K562 (cell line): ENCODE measurements at regions not wholly inside any gene's neighbourhood (a gene's known extent, or its start where the extent isn't known, plus 50 kb on each side); places are given as distances from the start of the nearest gene placed in this dataset.

Source experiments
- ATAC-seq: fragments of 200-7000 bp; cut with Tn5 transposase; 3 replicates; pipeline ENCODE4 v1.9.1; 2020; ENCODE audit warnings: moderate library complexity
- BruUV-seq: library from RNA; stranded (reverse); fragments of 400-500 nt; replicated peaks from 2 replicates; lab custom pipeline; 2021; lab: Mats Ljungman, UMichigan
- CTCF ChIA-PET: fragments of 300-600 bp; formaldehyde crosslinking; extraction: SDS; loops from one replicate; lab custom pipeline; 2021; ENCODE audit warnings: low intra/inter-chr PET ratio; lab: Yijun Ruan, JAX
- POLR2A ChIA-PET: fragments of 300-600, 350-650 bp; sonication (Branson Sonifier 250); formaldehyde crosslinking; extraction: SDS; loops from one replicate; lab custom pipeline; 2021; ENCODE audit warnings: antibody characterized with exemption, inconsistent platforms; lab: Yijun Ruan, JAX
- DNase-seq, 4 experiments: peaks; one replicate each; pipeline versions ENCODE4 v3.0.0 to v3.0.0-alpha.2; 2011 to 2018; ENCODE audit warnings: low spot score in 3 of 4, mixed read lengths in 3 of 4; ENCODE audit errors: extremely low read depth in 1 of 4
- FAIRE-seq: peaks from 2 replicates; lab custom pipeline; 2011; peaks lifted over from hg19 to GRCh38; lab: Jason Lieb, UNC
- H2AFZ ChIP-seq: 2 replicates; pipeline ENCODE4 v1.6.0; 2011; ENCODE audit warnings: low read depth, low read length, control low read depth, inconsistent platforms
- H3K27ac ChIP-seq: fragments of 200-600 bp; 3 replicates; pipeline ENCODE4 v1.8.0; 2011; ENCODE audit warnings: low read depth, mild to moderate bottlenecking, control low read depth, inconsistent platforms, low read length, moderate library complexity, mixed read lengths; ENCODE audit errors: extremely low read depth
- H3K27me3 ChIP-seq, 2 experiments: fragments of 300-600 bp in 1 of 2; 2 replicates in 1 of 2; 3 replicates in 1 of 2; pipeline versions ENCODE4 v1.6.0 to v1.8.0; 2011; ENCODE audit warnings: inconsistent platforms in 2 of 2, low read length in 2 of 2, mild to moderate bottlenecking in 1 of 2, mixed read lengths in 1 of 2, moderate library complexity in 1 of 2; ENCODE audit not compliant: control insufficient read depth in 2 of 2, insufficient read depth in 2 of 2
- H3K36me3 ChIP-seq: fragments of 300-600 bp; 3 replicates; pipeline ENCODE4 v1.8.0; 2011; ENCODE audit warnings: mild to moderate bottlenecking, low read length, inconsistent platforms; ENCODE audit not compliant: control insufficient read depth, insufficient read depth
- H3K4me1 ChIP-seq, 2 experiments: fragments of 200-600 bp in 1 of 2; replicated peaks in 1 of 2; 2 replicates in 1 of 2; 3 replicates in 1 of 2; pipeline versions ENCODE4 v1.5.1 to v1.8.0; 2011; ENCODE audit warnings: inconsistent platforms in 2 of 2, low read length in 2 of 2, mild to moderate bottlenecking in 1 of 2, mixed read lengths in 1 of 2, moderate library complexity in 1 of 2; ENCODE audit not compliant: control insufficient read depth in 2 of 2, insufficient read depth in 2 of 2
- H3K4me2 ChIP-seq: 2 replicates; pipeline ENCODE4 v1.6.1; 2011; ENCODE audit warnings: low read length, control low read depth, inconsistent platforms, mixed read lengths; ENCODE audit not compliant: insufficient read depth
- H3K4me3 ChIP-seq: fragments of 200-600 bp; sonication (generic), shearing (Covaris generic); 2 replicates; pipeline ENCODE4 v1.5.1; 2016; ENCODE audit warnings: control low read depth, inconsistent platforms
- H3K79me2 ChIP-seq: fragments of 200-600 bp; 3 replicates; pipeline ENCODE4 v1.8.0; 2011; ENCODE audit warnings: low read length, inconsistent platforms; ENCODE audit not compliant: control insufficient read depth, insufficient read depth
- H3K9ac ChIP-seq, 2 experiments: 2 replicates each; pipeline versions ENCODE4 v1.6.0 to v1.6.1; 2011; ENCODE audit warnings: low read depth in 2 of 2, low read length in 2 of 2, control low read depth in 1 of 2, inconsistent platforms in 1 of 2, mild to moderate bottlenecking in 1 of 2, mixed read lengths in 1 of 2; ENCODE audit not compliant: insufficient read depth in 1 of 2
- H3K9me1 ChIP-seq: one replicate; pipeline ENCODE4 v1.6.0; 2011; ENCODE audit warnings: inconsistent platforms, mild to moderate bottlenecking, low read length, moderate library complexity; ENCODE audit not compliant: control insufficient read depth, insufficient read depth
- H3K9me3 ChIP-seq: replicated peaks from 2 replicates; pipeline ENCODE4 v1.5.1; 2011; ENCODE audit warnings: low read depth, low read length, inconsistent platforms; ENCODE audit not compliant: control insufficient read depth, insufficient read depth
- H4K20me1 ChIP-seq: replicated peaks from 2 replicates; pipeline ENCODE4 v1.6.1; 2011; ENCODE audit warnings: low read length, inconsistent platforms, mixed read lengths; ENCODE audit not compliant: control insufficient read depth, insufficient read depth
- CBX2 ChIP-seq: fragments of 200-600 bp; sonication (generic); IDR thresholded peaks from one replicate; pipeline ENCODE4 v1.6.1; 2012; ENCODE audit warnings: mild to moderate bottlenecking, low read length, inconsistent platforms; ENCODE audit not compliant: insufficient read depth, poor library complexity, severe bottlenecking
- DDX20 ChIP-seq: fragments of 450-650 bp; IDR thresholded peaks from 2 replicates; pipeline ENCODE4 v1.6.1; 2016; ENCODE audit warnings: missing genetic modification characterization, low read depth, mild to moderate bottlenecking, missing compliant biosample characterization, moderate library complexity
- ETV6 ChIP-seq, 3 experiments: fragments of 150-350 bp in 1 of 3; sonication (generic) in 1 of 3; formaldehyde crosslinking in 1 of 3; IDR thresholded peaks; 2 replicates each; pipeline versions ENCODE4 v1.6.1 to v1.8.0; 2014 to 2022; ENCODE audit warnings: borderline replicate concordance in 2 of 3, low read depth in 2 of 3, antibody characterized with exemption in 1 of 3, low read length in 1 of 3, mild to moderate bottlenecking in 1 of 3, missing genetic modification reagents in 1 of 3
- HLTF ChIP-seq: fragments of 450-650 bp; IDR thresholded peaks from 2 replicates; pipeline ENCODE4 v1.6.1; 2016
- ILK ChIP-seq: fragments of 450-650 bp; IDR thresholded peaks from 2 replicates; pipeline ENCODE4 v1.6.1; 2016; ENCODE audit warnings: missing genetic modification characterization, low read depth, mild to moderate bottlenecking, missing compliant biosample characterization, moderate library complexity, borderline replicate concordance
- KDM1A ChIP-seq, 2 experiments: fragments of 450-650 bp; IDR thresholded peaks; 2 replicates each; pipeline ENCODE4 v1.6.1; 2016; ENCODE audit warnings: mild to moderate bottlenecking in 2 of 2
- MAFF ChIP-seq: IDR thresholded peaks from 2 replicates; pipeline ENCODE4 v1.6.1; 2012; ENCODE audit warnings: low read length, improper control_type of control experiment
- NCOR1 ChIP-seq: fragments of 450-650 bp; IDR thresholded peaks from 2 replicates; pipeline ENCODE4 v1.6.1; 2016; ENCODE audit warnings: mild to moderate bottlenecking, moderate library complexity
- NR4A1 ChIP-seq, 2 experiments: fragments of 250-450 bp in 1 of 2; fragments of 450-650 bp in 1 of 2; sonication (Bioruptor Pico) in 1 of 2; IDR thresholded peaks; 2 replicates each; pipeline versions ENCODE4 v1.4.0 to v1.6.1; 2016 to 2020; ENCODE audit warnings: mild to moderate bottlenecking in 2 of 2, missing compliant biosample characterization in 1 of 2, missing genetic modification characterization in 1 of 2, moderate library complexity in 1 of 2
- POLR2A ChIP-seq: fragments of 450-650 bp; conservative IDR thresholded peaks from 2 replicates; pipeline ENCODE4 v1.6.1; 2016
- RBBP5 ChIP-seq: fragments of 200-600 bp; sonication (generic); IDR thresholded peaks from 2 replicates; pipeline ENCODE4 v1.6.1; 2012; ENCODE audit warnings: borderline replicate concordance, mild to moderate bottlenecking, low read length, control low read depth, inconsistent platforms; ENCODE audit not compliant: insufficient read depth, poor library complexity, severe bottlenecking
- SAP30 ChIP-seq: fragments of 200-600 bp; sonication (generic); IDR thresholded peaks from 2 replicates; pipeline ENCODE4 v1.6.1; 2012; ENCODE audit warnings: borderline replicate concordance, low read depth, mild to moderate bottlenecking, moderate library complexity, low read length, control low read depth, inconsistent platforms; ENCODE audit not compliant: insufficient read depth, poor library complexity, severe bottlenecking
- ZNF143 ChIP-seq: sonication (generic); formaldehyde crosslinking; IDR thresholded peaks from 2 replicates; pipeline ENCODE4 v1.9.0; 2022; ENCODE audit warnings: mild to moderate bottlenecking, missing genetic modification reagents
- ZNF174 ChIP-seq: fragments of 250-450 bp; sonication (Bioruptor Pico); IDR thresholded peaks from 2 replicates; pipeline ENCODE4 v1.4.0; 2020; ENCODE audit warnings: mild to moderate bottlenecking
- ZNF707 ChIP-seq: fragments of 250-450 bp; sonication (Bioruptor Pico); conservative IDR thresholded peaks from 2 replicates; pipeline ENCODE4 v1.8.0; 2022; ENCODE audit warnings: inconsistent platforms, mild to moderate bottlenecking, moderate library complexity
- ZNF785 ChIP-seq: fragments of 250-450 bp; sonication (Bioruptor Pico); IDR thresholded peaks from 2 replicates; pipeline ENCODE4 v1.4.0; 2020; ENCODE audit warnings: mild to moderate bottlenecking
- WGBS: fragments of 100-300 bp; shearing (Covaris generic); methylation state at CpG from one replicate; pipeline ENCODE4 v1.1.6; 2016; ENCODE audit warnings: low coverage, mixed read lengths; ENCODE audit not compliant: insufficient coverage; ENCODE audit errors: missing lambda C conversion rate; 5-methylcytosine and 5-hydroxymethylcytosine counted together
- in situ Hi-C: fragments of 300-500 bp; cut with MboI; formaldehyde crosslinking; loops from 4 replicates; pipeline ENCODE4 v1.15.0; 2018; ENCODE audit warnings: inconsistent platforms, mixed read lengths
- intact Hi-C: fragments of 100-400 bp; cut with micrococcal nuclease; formaldehyde crosslinking; loops from 2 replicates; pipeline ENCODE4 v1.14.2; 2022
- TF ChIP-seq, protein P1 (sequence below): sonication (generic); formaldehyde crosslinking; IDR thresholded peaks from 2 replicates; pipeline ENCODE4 v1.8.0; 2023; ENCODE audit warnings: mild to moderate bottlenecking, missing genetic modification reagents

DNA sequence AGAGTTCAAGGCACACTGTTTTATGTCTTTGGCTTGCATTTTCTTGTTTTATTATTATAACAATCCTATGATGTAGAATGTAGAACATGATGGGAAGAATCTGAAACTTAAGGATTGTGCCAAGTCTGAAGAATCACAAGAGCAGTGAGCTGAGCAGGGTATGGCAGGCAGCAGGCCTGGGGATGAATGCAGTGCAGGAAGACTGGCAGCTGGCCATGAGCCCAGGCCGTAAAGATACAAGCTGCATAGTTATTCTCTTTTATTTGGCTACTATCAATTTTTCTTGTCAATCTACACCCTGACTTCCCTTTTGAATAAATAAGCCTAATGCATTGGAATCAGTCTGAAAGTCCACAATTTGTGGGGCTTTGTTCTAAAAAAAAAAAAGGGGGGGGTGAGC, 89.6 kb upstream of the ARPP21 start:
- Histone ChIP-seq H3K9ac (no peak overlapping the region), H3K9me1 (no peaks in the 10 kb centered on the region), H3K4me2 (no peak overlapping the region), H3K4me1 (no peaks in the 10 kb centered on the region), H3K9me3 (no peaks in the 10 kb centered on the region), H3K36me3 (no peaks in the 10 kb centered on the region), H3K79me2 (no peaks in the 10 kb centered on the region), H3K27me3 (no peaks in the 10 kb centered on the region), H3K4me3 (no peak overlapping the region), H4K20me1 (no peaks in the 10 kb centered on the region), H2AFZ (no peak overlapping the region), H3K27ac (no peak overlapping the region)
- CTCF ChIA-PET: no interaction called here
- no TSS peak for BruUV-seq
- FAIRE-seq (no peak), ATAC-seq (no peak), DNase-seq (no peak)
- WGBS: 0% methylated on average over 1 of the region's 1 CpG
- TF ChIP-seq NCOR1: no peak
- no peak for TF ChIP-seq ZNF174
- TF ChIP-seq, protein P1, sequence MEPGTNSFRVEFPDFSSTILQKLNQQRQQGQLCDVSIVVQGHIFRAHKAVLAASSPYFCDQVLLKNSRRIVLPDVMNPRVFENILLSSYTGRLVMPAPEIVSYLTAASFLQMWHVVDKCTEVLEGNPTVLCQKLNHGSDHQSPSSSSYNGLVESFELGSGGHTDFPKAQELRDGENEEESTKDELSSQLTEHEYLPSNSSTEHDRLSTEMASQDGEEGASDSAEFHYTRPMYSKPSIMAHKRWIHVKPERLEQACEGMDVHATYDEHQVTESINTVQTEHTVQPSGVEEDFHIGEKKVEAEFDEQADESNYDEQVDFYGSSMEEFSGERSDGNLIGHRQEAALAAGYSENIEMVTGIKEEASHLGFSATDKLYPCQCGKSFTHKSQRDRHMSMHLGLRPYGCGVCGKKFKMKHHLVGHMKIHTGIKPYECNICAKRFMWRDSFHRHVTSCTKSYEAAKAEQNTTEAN (CRISPR knock-in tag): no peak
- no peak for TF ChIP-seq HLTF
- POLR2A ChIA-PET: no interaction called here
- intact Hi-C loops (no loop called here), in situ Hi-C loops (no loop called here)

DNA sequence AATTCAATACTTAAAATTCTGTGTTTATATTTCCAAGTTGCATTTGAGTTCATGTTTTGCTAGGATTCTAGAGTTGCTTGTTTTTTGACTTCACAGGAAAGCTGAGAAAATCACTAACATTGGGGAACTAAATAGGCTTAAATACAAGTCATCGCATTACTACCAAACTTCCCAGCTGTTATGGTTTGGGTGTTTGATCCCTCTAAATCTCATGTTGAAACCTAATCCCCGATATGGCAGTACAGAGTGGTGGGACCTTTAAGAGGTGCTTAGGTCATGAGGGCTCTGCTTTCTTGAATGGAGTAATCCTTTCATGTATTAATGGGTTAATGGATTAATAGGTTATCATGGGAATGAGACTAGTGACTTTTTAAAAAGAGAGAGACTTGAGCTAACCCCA, 77.2 kb upstream of the ARPP21 start:
- Histone ChIP-seq H3K36me3 (no peaks in the 10 kb centered on the region), H3K9me3 (no peaks in the 10 kb centered on the region; the same call in 1 of the 2 replicates), H3K4me3 (no peak overlapping the region), H3K27ac (no peak overlapping the region), H3K27me3 (no peaks in the 10 kb centered on the region), H3K9ac (no peak overlapping the region), H4K20me1 (no peaks in the 10 kb centered on the region), H3K79me2 (no peaks in the 10 kb centered on the region), H3K9me1 (no peaks in the 10 kb centered on the region), H3K4me1 (no peaks in the 10 kb centered on the region), H3K4me2 (no peak overlapping the region), H2AFZ (no peak overlapping the region)
- intact Hi-C loops: no loop called here
- no peak for DNase-seq
- WGBS: 0% methylated on average over 2 of the region's 2 CpGs
- in situ Hi-C loops: no loop called here
- FAIRE-seq: no peak
- ChIA-PET CTCF (no interaction called here), POLR2A (no interaction called here)
- BruUV-seq: no TSS peak
- ATAC-seq: no peak
- TF ChIP-seq ZNF143 (no peak), POLR2A (no peak), KDM1A (IDR thresholded peaks at IDR 0.05) (no peak), DDX20 (tag) (no peak), RBBP5 (no peak), ZNF707 (no peak), SAP30 (no peak), CBX2 (no peak), MAFF (no peak), ZNF785 (CRISPR knock-in tag) (no peak), ETV6 (IDR thresholded peaks at IDR 0.05; ENCODE audit: borderline replicate concordance in 1 of 2, low read depth in 2 of 2, low read length in 1 of 2) (no peak), ETV6 (CRISPR knock-in tag; IDR thresholded peaks at IDR 0.05; ENCODE audit: borderline replicate concordance) (no peak), ILK (tag) (no peak), NR4A1 (CRISPR knock-in tag; IDR thresholded peaks at IDR 0.05) (no peak), NR4A1 (tag; IDR thresholded peaks at IDR 0.05) (no peak)
